ENCODE measurements at regions not wholly inside any gene's neighbourhood (a gene's known extent, or its start where the extent isn't known, plus 50 kb on each side); places are given as distances from the start of the nearest gene placed in this dataset.

DNA sequence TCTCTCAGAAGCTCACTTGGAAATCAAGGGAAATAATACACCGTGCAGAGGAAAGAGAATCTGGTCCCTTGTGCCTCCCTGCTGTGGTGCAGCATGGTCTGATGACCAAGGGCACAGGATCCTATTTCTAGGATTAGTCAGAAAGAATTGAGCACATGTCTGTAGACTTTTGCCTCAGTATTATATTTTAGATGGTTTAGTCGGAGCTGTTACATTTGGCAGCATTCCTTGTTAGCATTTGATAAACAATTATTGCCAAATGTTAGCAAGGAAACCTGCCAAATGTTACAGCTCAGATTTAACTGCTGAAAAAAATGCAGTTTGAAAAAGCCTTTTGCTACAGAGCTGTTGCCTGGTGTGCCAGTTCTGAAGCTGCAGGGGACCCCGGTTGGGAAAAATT lies 183.5 kb upstream of the DPYD start:
- peak; percentile 90 for DNase-seq

GRCh38 chr1:98103617-98104285 lies 182.9 kb upstream of the DPYD start:
- DNase-seq: peak; percentile 66

GRCh38 chr1:98102345-98103030 lies 181.7 kb upstream of the DPYD start:
- peak; percentile 42 for DNase-seq

- DNase-seq: no peak
Measured at GRCh38 chr1:98101364-98101763, 180.5 kb upstream of the DPYD start.

DNA sequence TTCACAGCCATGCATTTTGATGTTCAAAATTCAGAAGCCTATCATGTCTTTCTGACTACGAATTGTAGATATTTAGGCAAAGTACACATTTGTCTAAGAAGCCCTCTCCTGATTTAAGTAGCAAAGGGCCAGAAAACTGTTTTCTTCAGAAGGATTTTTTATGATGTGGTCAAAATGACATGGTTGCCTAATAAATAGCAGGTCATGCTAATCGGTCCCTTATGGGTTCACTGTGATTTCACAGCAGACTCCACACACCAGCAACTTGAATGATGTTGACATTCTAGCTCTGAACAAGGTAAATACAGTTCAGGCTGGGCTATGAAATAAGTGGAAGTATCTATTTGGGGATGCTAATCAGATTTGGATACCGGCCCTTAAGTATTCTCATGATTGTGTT lies 178.7 kb upstream of the DPYD start:
- no peak for DNase-seq

DNA sequence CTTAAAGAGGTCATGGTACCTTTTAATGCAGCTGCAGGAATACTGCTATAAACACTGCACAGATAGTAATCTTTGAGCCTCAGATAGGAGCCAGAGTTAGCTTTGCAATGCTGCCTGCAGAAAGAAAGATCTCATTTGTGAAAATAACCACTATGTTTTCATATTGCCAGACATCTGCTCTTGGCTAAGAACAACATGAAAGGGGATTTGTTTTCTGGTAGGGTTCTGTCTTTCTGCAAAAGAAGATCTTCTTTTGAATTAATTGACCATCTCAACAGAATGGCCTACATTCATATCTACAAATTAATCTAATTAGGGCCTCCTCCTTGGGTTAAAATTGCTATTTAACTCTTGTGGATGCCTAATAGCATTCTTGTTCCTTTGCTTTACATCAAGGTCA lies 177.6 kb upstream of the DPYD start:
- no peak for DNase-seq

- DNase-seq: peak; percentile 75
Measured at GRCh38 chr1:98090351-98090750, 169.5 kb upstream of the DPYD start.

- DNase-seq: no peak
Measured at GRCh38 chr1:98088381-98088780, 167.5 kb upstream of the DPYD start.

- DNase-seq: peak; percentile 98
Measured at GRCh38 chr1:98086796-98087441, 166.1 kb upstream of the DPYD start.

DNA sequence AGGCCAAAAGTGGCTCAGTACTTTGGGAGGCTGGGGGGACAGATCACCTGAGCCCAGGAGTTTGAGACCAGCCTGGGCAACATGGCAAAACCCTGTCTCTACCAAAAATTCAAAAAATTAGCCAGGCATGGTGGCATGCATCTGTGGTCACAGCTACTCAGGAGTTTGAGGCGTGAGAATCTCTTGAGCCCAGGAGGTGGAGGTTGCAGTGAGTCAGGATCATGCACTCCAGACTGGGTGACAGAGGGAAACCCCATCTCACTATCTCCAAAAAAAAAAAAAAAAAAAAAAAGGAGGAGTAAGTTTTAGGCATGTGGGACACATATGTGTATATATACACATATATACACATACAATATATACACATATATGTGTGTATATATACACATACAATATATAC lies 165.3 kb upstream of the DPYD start:
- peak; percentile 86 for DNase-seq

GRCh38 chr1:98084188-98084587 lies 163.4 kb upstream of the DPYD start:
- DNase-seq: no peak

GRCh38 chr1:98081944-98082343 lies 161.1 kb upstream of the DPYD start:
- DNase-seq: no peak

DNA sequence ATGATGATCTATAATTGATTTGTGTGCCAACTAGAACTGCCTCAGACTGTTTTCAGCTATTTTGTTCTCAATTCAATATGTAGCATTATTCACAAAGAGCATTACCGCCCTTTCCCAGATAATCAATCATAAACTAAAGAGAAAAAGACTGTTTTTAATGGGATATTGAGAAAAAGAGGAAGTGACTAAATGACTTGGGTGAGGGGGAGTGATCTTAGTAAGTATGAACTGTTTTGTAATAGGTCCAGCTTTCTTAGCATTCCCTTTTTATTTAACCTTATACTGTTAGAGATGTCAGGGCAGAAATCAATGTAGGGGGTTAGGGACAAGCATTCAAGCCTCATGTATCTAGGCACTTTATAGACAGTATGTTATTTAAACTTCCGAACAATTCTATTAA lies 157.8 kb upstream of the DPYD start:
- DNase-seq: peak; percentile 38

GRCh38 chr1:98077691-98078090 lies 156.9 kb upstream of the DPYD start:
- DNase-seq: no peak

DNA sequence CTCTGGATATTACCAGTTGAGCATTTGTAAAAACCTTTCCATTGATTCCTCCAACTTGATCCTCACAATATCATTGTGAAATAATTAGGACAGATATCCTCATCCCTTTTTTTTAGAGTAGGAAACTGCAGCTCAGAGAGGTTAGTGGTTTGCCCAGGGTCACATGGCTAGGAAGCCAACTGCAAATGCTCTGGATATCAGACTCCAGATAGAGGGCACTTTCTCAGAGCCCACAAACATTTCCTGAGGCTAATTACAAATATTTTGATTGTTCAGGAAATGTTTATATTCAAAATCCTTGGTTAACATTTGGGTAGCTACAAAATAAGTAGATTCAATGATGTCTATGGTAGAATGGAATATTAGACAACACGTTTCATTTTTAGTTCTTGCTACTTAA lies 154.8 kb upstream of the DPYD start:
- no peak for DNase-seq

DNA sequence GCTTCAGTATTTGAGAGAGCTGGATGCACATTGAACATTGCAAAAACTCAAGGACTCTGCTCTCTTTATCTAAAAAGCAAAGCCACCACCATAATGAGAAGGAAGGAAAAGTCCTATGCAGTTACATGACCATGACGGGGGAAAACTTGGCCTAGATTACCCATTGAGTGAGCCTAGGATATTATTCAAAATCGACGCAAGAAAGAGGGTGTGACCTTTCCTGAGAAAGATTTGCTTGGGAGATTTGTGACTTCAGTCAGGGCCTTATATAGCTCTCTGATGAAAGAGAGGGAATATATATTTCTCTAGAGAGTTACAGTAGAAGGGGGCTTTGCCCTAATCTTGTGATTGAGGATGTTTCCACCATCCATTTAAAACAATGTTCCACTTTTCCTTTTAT lies 153.0 kb upstream of the DPYD start:
- no peak for DNase-seq

- no peak for DNase-seq
Measured at GRCh38 chr1:98073106-98073505, 152.3 kb upstream of the DPYD start.

GRCh38 chr1:98072047-98072446 lies 151.2 kb upstream of the DPYD start:
- no peak for DNase-seq

DNA sequence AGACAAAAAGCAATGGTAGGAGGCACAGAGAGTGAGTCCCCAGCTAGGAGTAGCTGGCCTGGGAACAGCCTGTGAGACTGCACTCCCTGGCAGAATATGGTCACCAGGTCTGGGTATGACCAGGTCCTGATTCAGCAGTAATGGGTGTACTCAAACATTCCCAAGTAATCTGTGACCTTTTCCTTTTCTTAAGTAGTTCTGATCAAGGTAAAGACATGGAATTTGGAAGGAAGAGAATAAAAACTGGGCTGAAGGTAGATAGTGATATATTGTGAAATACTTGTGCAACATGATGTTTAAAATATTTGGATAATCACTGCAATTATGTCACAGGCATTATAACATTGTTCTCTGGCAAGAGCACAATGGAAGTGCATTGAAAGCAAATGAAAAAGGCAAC lies 147.2 kb upstream of the DPYD start:
- DNase-seq: no peak

- DNase-seq: no peak
Measured at GRCh38 chr1:98066911-98067310, 146.1 kb upstream of the DPYD start.

DNA sequence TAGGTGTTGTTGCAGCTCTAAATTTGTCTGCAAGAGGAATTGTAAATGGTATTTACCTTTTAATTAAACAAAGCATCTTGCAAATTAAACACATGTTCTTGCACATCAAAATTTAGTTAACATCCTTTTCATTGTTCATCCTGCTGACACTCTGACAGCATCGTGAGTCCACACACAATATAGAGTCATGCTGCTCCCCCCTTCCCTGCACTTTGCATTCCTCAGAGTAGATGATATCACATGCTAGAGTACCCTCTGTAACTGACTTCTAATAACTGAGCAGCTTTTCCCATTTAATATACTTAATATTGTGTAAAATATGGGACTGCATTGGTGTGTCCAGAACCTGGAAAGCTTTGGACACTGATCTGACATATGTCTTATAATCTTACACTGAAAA lies 138.8 kb upstream of the DPYD start:
- DNase-seq: peak; percentile 23

DNA sequence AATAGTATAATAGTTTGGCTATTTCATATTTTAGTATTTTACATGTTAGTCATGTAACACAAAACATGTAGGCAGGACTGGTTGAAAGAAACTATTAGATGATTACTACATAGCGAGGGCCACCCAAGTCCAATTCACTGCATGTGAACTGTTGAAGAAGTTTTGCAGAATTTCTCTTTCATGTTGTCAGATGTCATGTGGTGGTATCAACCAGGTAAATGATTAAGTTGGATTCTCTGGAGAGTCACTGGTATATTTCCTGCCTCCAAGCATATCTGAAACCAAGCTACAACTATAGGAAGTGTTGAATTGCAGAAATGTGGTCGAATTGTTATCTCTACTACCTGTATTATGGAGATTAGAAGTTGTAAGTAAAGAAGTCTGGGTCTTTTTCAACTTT lies 137.8 kb upstream of the DPYD start:
- no peak for DNase-seq

- DNase-seq: no peak
Measured at GRCh38 chr1:98057236-98057910, 136.5 kb upstream of the DPYD start.

DNA sequence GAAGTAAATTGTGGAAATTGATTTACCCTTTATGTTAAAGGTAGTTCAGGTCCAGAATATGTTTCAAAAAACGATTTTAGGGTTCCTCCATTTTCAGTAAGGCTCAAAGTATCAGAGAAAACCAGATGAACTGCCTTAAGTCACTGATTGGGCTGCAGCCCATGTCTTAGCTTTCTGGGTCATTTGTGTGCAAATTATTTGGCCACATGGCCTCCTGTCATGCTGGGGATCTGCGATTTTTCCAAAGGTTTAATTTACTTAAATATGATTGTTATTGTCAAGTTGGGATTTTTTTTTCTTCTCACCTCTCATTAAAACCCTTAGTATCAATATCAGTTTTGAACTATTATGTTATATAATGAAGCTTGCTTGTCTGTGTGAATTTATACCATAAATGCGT lies 135.9 kb upstream of the DPYD start:
- no peak for DNase-seq
